HG03442 (cell line): ENCODE measurements at regions not wholly inside any gene's neighbourhood (a gene's known extent, or its start where the extent isn't known, plus 50 kb on each side); places are given as distances from the start of the nearest gene placed in this dataset.
"Not testable (repeated sequence)": the region's sequence is repeated elsewhere in the genome, so short reads cannot be mapped to it uniquely, and the experiment has no call there.

ENCODE experiments used
- ATAC-seq: cut with Tn5 transposase; IDR thresholded peaks from one replicate; pipeline ENCODE4 v1.9.1; 2021; ENCODE audit warnings: mild to moderate bottlenecking, moderate library complexity; ENCODE audit not compliant: unreplicated experiment

DNA sequence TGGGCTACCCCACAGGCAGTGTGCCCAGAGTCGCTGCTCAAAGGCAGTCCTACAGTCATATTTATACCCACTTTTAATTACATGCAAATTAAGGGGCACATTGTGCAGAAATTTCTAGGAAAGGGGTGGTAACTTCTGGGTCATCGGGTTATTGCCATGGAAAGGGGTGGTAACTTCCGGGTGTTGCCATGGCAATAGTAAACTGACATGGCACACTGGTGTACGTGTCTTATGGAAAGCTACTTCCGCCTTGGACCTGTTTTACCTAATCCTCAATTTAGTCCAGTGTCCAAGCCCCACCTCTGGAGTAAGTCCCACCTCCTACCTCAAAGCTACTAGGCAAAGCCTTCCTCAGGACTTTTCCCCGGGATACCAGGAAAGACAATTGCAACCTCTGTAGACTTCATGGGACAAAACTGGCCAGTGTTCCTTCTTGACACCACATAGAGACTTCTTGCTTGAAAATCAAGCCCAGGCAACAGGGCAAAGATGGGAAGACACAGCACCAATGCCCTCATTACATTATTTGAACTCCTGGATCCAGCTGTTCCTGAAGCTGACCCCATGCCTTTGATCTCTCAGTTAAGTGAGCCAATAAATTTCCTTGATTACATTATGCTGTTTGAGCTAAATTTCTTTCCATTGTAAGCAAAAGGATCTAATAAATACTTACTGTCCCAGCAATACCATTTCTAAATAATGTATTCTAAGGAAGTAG is 63.3 kb upstream of the AGAP1 start:
- no peak for ATAC-seq

DNA sequence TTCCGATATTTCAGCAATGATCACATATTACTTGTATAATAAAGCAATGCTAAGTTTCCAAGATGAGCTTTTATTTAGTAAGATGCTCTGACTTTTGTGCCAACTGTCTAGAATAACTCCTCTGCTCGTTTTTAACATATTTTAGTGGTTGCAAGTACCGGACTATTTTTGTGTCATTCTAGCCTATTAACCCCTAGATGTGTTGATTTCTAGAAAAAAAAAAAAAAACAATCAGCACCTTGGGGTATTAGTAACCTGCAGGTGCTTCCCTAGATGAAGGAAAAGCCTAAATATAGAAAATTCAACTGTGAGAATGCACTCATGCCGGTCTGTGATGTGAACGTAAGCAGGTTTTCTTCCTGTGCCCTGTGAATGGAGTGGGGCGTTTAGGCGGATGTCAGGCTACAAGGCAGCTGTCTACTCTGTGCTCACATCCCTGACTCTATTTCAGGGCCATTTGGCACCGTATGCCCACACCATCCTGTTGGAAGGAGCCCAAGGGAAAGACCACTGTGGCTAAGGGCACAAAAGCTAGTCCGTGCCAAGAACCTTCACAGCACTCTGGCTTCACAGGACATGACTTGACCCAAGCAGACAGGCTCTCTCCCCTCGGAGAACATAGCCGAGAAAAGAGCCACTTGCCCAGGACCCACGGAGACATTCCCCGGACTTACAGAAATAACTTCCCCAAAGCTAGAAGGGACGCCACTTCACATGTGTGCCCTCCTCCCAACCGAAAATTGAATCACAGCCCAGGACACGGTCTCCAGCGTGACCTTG is 60.9 kb upstream of the AGAP1 start:
- no peak for ATAC-seq

DNA sequence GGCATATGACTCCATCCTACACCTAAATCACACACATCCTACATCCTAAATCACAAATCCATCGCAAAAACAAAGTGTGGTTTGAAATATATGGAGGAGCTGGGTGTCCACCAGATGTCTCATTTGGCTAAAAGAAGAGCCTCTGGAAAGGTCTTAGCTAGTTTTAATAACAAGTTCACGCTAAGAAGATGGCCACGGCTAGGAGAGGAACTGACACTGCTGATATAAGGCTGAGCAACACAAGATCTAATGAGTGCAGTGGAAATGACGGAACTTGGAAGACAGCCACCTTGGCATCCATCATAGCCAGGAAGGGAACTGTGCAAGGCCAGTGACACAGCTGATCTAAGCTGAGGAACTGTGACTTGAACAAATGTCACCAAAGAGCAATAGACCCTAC is 60.0 kb upstream of the AGAP1 start:
- ATAC-seq = no peak

DNA sequence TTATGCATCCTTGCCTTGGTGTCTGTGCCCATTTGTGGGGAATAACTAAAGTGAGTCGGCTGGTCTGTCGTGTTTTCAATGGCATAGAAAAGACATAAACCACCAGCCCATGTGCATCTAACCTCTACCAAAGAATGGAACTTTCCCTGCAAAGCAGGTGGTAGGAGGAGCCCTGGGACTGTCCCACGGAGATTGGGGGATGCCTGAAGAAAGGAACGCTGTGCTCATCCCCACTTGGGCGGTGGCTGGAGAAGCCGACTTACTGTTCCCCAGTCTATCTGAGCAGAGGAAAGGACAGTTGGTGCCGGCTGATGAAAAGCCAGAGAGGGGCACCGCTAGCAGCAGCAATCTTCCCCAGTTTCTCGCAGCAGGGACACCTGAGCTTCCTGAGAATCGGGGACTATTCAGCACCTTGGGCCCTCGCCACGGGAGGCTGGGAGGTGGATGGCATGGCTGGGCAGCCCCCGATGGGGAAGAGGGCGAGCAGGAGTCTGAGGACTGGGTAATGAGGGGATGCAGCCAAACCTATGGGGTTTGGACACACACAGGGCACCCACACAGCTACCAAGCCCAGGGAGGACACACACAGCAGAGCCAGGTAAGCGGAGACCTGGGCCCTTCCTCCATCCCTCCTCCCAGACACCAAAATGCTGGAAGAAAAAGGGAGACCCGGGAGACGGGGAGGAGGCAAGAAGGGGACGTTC is 53.7 kb upstream of the AGAP1 start:
- no peak for ATAC-seq

DNA sequence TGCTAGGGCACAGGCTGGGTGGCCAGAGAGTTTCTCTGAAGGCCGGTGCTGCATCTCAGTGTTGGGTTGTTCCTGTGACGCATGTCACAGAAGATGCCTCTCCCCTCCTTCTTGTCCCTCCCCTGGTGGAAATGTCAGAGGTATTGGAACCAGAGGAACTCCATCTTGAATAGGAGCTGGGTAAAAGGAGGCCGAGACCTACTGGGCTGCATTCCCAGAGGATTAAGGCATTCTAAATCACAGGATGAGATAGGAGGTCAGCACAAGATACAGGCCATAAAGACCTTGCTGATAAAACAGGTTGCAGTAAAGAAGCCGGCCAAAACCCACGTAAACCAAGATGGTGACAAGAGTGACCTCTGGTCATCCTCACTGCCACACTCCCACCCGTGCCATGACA is 50.3 kb upstream of the AGAP1 start:
- ATAC-seq = not testable (repeated sequence)
